Smooth muscle cell (in vitro differentiated cells): ENCODE measurements at regions not wholly inside any gene's neighbourhood (a gene's known extent, or its start where the extent isn't known, plus 50 kb on each side); places are given as distances from the start of the nearest gene placed in this dataset.

ENCODE experiments used
- DNase-seq: peaks from one replicate; lab custom pipeline; 2025; ENCODE audit not compliant: unreplicated experiment; lab: John Stamatoyannopoulos, UW
- H2AFZ ChIP-seq: fragments of 200-600 bp; sonication (generic); 2 replicates; pipeline ENCODE4 v1.6.0; 2016; ENCODE audit warnings: antibody characterized with exemption, low read depth, mild to moderate bottlenecking
- H3F3A ChIP-seq: fragments of 200-600 bp; sonication (generic); 2 replicates; pipeline ENCODE4 v1.6.0; 2017; ENCODE audit warnings: antibody characterized with exemption, low read depth
- H3K27ac ChIP-seq: fragments of 200-600 bp; sonication (generic); 2 replicates; pipeline ENCODE4 v1.5.1; 2016; ENCODE audit warnings: low read depth, mild to moderate bottlenecking
- H3K27me3 ChIP-seq: fragments of 200-600 bp; sonication (generic); 2 replicates; pipeline ENCODE4 v1.6.1; 2016; ENCODE audit warnings: low read depth, mild to moderate bottlenecking
- H3K36me3 ChIP-seq: fragments of 200-600 bp; sonication (generic); 2 replicates; pipeline ENCODE4 v1.5.1; 2016; ENCODE audit warnings: low read depth
- H3K4me1 ChIP-seq: fragments of 200-600 bp; sonication (generic); 2 replicates; pipeline ENCODE4 v1.5.1; 2016; ENCODE audit warnings: low read depth
- H3K4me2 ChIP-seq: fragments of 200-600 bp; sonication (generic); 2 replicates; pipeline ENCODE4 v1.6.0; 2016; ENCODE audit warnings: mild to moderate bottlenecking
- H3K4me3 ChIP-seq: fragments of 200-600 bp; sonication (generic); 2 replicates; pipeline ENCODE4 v1.5.1; 2016; ENCODE audit warnings: mild to moderate bottlenecking
- H3K79me2 ChIP-seq: fragments of 200-600 bp; sonication (generic); 2 replicates; pipeline ENCODE4 v1.6.0; 2016; ENCODE audit warnings: low read depth, mild to moderate bottlenecking
- H3K9ac ChIP-seq: fragments of 200-600 bp; sonication (generic); 2 replicates; pipeline ENCODE4 v1.6.0; 2016; ENCODE audit warnings: low read depth
- H3K9me3 ChIP-seq: fragments of 200-600 bp; sonication (generic); replicated peaks from 2 replicates; pipeline ENCODE4 v1.5.1; 2016; ENCODE audit warnings: low read depth
- H4K20me1 ChIP-seq: fragments of 200-600 bp; sonication (generic); 2 replicates; pipeline ENCODE4 v1.6.0; 2016; ENCODE audit warnings: low read depth
- whole genome bisulfite sequencing: methylation state at CpG from one replicate; pipeline ENCODE4 v1.1.7; 2016; ENCODE audit warnings: low lambda C conversion rate; 5-methylcytosine and 5-hydroxymethylcytosine counted together
- TF ChIP-seq, protein P1 (sequence below): fragments of 200-600 bp; sonication (generic); IDR thresholded peaks from 2 replicates; pipeline ENCODE4 v1.5.1; 2017; ENCODE audit warnings: borderline replicate concordance, mild to moderate bottlenecking, antibody characterized with exemption; ENCODE audit not compliant: insufficient read depth, poor library complexity, severe bottlenecking

DNA sequence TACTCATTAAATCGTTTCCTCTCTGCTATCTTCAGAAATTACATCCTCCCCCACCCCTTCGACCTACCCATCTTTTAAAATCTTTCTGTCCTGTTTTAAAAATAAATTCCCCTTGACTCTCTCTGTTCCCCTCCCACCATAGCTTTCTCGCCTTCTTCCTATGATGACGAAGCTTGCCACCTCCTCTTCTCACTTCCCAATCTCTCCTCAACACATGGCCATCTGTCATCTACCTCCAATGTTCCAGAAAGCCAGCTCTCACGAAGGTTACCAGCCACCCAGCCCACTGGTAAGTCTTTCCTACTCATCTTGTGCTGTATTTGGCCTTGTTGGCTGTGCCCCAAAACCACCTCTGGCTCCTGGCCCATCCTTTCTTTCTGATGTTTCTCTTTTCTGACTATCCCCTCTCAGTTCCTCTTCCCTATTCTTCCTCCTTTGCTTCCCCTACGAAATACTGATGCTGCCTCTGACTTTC lies 346.3 kb downstream of the ENC1 start:
- no peak overlapping the region for H3K27ac ChIP-seq
- H2AFZ ChIP-seq = no peak overlapping the region
- no peaks in the 10 kb centered on the region for H3K4me1 ChIP-seq
- no peaks in the 10 kb centered on the region for H4K20me1 ChIP-seq
- H3K36me3 ChIP-seq = no peaks in the 10 kb centered on the region
- H3F3A ChIP-seq = no peaks in the 10 kb centered on the region
- no peak overlapping the region for H3K4me3 ChIP-seq
- TF ChIP-seq, protein P1, sequence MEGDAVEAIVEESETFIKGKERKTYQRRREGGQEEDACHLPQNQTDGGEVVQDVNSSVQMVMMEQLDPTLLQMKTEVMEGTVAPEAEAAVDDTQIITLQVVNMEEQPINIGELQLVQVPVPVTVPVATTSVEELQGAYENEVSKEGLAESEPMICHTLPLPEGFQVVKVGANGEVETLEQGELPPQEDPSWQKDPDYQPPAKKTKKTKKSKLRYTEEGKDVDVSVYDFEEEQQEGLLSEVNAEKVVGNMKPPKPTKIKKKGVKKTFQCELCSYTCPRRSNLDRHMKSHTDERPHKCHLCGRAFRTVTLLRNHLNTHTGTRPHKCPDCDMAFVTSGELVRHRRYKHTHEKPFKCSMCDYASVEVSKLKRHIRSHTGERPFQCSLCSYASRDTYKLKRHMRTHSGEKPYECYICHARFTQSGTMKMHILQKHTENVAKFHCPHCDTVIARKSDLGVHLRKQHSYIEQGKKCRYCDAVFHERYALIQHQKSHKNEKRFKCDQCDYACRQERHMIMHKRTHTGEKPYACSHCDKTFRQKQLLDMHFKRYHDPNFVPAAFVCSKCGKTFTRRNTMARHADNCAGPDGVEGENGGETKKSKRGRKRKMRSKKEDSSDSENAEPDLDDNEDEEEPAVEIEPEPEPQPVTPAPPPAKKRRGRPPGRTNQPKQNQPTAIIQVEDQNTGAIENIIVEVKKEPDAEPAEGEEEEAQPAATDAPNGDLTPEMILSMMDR = no peak
- no peaks in the 10 kb centered on the region for H3K79me2 ChIP-seq
- no peak overlapping the region for H3K9ac ChIP-seq
- no peaks in the 10 kb centered on the region for H3K9me3 ChIP-seq
- WGBS = 86% methylated on average over 6 of the region's 6 CpGs
- H3K4me2 ChIP-seq = no peak overlapping the region
- DNase-seq = no peak
- H3K27me3 ChIP-seq = no peaks in the 10 kb centered on the region

DNA sequence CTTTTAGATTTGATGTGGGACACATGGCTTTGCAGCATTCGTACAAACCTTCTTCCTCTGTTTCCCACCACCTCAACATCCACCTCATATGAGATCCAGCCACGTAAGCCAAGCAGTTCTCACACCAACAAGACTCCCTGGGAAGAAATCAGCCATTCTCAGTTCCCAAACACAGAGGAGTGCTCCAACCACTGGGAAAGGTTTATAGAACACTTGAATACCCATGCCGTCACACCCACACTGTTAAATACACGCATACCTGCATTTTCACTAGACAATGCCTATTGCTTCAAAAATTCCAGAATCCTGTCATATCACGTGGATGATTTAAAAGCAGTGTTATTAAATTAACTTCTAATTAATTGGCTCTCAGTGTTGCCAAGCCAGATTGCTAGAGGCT lies 347.3 kb downstream of the ENC1 start:
- Histone ChIP-seq H3K4me1 (no peaks in the 10 kb centered on the region), H3K36me3 (no peaks in the 10 kb centered on the region), H3K9me3 (no peaks in the 10 kb centered on the region), H3K4me3 (no peak overlapping the region), H4K20me1 (no peaks in the 10 kb centered on the region), H3K27me3 (no peaks in the 10 kb centered on the region), H2AFZ (no peak overlapping the region), H3K79me2 (no peaks in the 10 kb centered on the region), H3K27ac (no peak overlapping the region), H3K4me2 (no peak overlapping the region), H3K9ac (no peak overlapping the region), H3F3A (no peaks in the 10 kb centered on the region)
- 89% methylated on average over 5 of the region's 5 CpGs for WGBS
- no peak for DNase-seq
- TF ChIP-seq, protein P1 = no peak

DNA sequence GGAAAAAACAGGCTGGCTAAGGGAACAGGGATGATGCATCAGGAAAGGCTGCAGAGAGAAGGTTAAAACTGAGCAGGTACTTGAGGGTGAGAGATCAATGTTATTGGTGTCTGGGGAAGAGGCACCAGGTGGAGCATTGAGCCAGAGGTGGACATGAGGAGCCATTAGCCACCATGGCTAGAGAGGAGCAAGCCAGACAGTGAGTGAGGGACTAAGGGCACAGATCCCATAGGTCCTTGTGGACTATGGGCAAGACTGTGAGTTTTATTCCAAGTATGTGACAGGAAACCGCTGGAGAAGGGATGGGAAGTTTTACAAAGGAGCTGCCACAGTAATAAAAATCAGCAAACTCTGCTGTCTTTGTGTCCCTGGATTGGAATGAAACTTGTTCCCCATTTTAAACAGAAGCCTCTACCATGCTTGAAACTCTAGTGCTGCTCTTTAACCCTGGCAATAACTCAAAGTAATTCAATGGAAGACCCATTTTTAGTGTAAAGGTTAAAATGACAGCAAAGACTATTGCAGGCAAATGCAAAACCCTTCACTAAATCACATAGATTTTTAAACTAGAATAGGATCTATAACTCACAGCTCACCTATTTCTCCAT lies 349.8 kb downstream of the ENC1 start:
- H3K4me2 ChIP-seq = no peak overlapping the region
- H3K27me3 ChIP-seq = no peaks in the 10 kb centered on the region
- no peaks in the 10 kb centered on the region for H3K36me3 ChIP-seq
- H3K9ac ChIP-seq = no peak overlapping the region
- WGBS = 100% methylated on average over 1 of the region's 1 CpG
- no peaks in the 10 kb centered on the region for H4K20me1 ChIP-seq
- no peaks in the 10 kb centered on the region for H3K4me1 ChIP-seq
- no peak overlapping the region for H3K4me3 ChIP-seq
- peak overlapping the region; percentile 51 for H2AFZ ChIP-seq
- no peak overlapping the region for H3K27ac ChIP-seq
- H3F3A ChIP-seq = no peaks in the 10 kb centered on the region
- DNase-seq = no peak
- H3K9me3 ChIP-seq = no peaks in the 10 kb centered on the region
- TF ChIP-seq, protein P1 = no peak
- H3K79me2 ChIP-seq = no peaks in the 10 kb centered on the region

- Histone ChIP-seq H3K4me3 (no peak overlapping the region), H3F3A (no peaks in the 10 kb centered on the region), H3K79me2 (no peaks in the 10 kb centered on the region), H3K36me3 (no peaks in the 10 kb centered on the region), H3K27me3 (no peaks in the 10 kb centered on the region), H3K4me1 (no peaks in the 10 kb centered on the region), H2AFZ (no peak overlapping the region), H3K9me3 (no peaks in the 10 kb centered on the region), H3K4me2 (no peak overlapping the region), H4K20me1 (no peaks in the 10 kb centered on the region), H3K9ac (no peak overlapping the region), H3K27ac (no peak overlapping the region)
- TF ChIP-seq, protein P1 = no peak
- WGBS = 73% methylated on average over 1 of the region's 1 CpG
- DNase-seq = no peak
Measured at GRCh38 chr5:74289691-74290090, 350.8 kb downstream of the ENC1 start.
